HG02763 (cell line): ENCODE measurements at regions not wholly inside any gene's neighbourhood (a gene's known extent, or its start where the extent isn't known, plus 50 kb on each side); places are given as distances from the start of the nearest gene placed in this dataset.
"Not testable (repeated sequence)": the region's sequence is repeated elsewhere in the genome, so short reads cannot be mapped to it uniquely, and the experiment has no call there.

Experiments used
- ATAC-seq: cut with Tn5 transposase; IDR thresholded peaks from one replicate; pipeline ENCODE4 v1.9.1; 2021; ENCODE audit warnings: mild to moderate bottlenecking, moderate library complexity; ENCODE audit not compliant: unreplicated experiment

- no peak for ATAC-seq
These were observed 474.9 kb upstream of the TMEFF2 start for GRCh38 chr2:192669505-192670091.

- ATAC-seq, result not testable (repeated sequence)
These were observed 465.8 kb upstream of the TMEFF2 start for GRCh38 chr2:192660555-192660954.

- no peak for ATAC-seq
These were observed 462.6 kb upstream of the TMEFF2 start for GRCh38 chr2:192657362-192657761.

GRCh38 chr2:192655916-192656315 is 461.2 kb upstream of the TMEFF2 start:
- ATAC-seq, result no peak

- ATAC-seq, result no peak
These were observed 451.3 kb upstream of the TMEFF2 start for GRCh38 chr2:192645811-192646598.

GRCh38 chr2:192634557-192634956 is 439.8 kb upstream of the TMEFF2 start:
- ATAC-seq, result no peak

GRCh38 chr2:192628017-192628416 is 433.3 kb upstream of the TMEFF2 start:
- no peak for ATAC-seq

GRCh38 chr2:192615105-192615504 is 420.4 kb upstream of the TMEFF2 start:
- no peak for ATAC-seq

- no peak for ATAC-seq
These were observed 409.6 kb upstream of the TMEFF2 start for GRCh38 chr2:192604295-192604694.

- ATAC-seq, result not testable (repeated sequence)
These were observed 403.9 kb upstream of the TMEFF2 start for GRCh38 chr2:192598649-192599048.

GRCh38 chr2:192593561-192593960 is 398.8 kb upstream of the TMEFF2 start:
- ATAC-seq, result no peak

- ATAC-seq, result no peak
These were observed 396.9 kb upstream of the TMEFF2 start for GRCh38 chr2:192591617-192592016.

- ATAC-seq, result no peak
These were observed 390.7 kb upstream of the TMEFF2 start for GRCh38 chr2:192585418-192585817.

- no peak for ATAC-seq
These were observed 390.2 kb upstream of the TMEFF2 start for GRCh38 chr2:192584976-192585375.

- ATAC-seq, result no peak
These were observed 385.4 kb upstream of the TMEFF2 start for GRCh38 chr2:192579965-192580700.

GRCh38 chr2:192578780-192579179 is 384.0 kb upstream of the TMEFF2 start:
- ATAC-seq, result no peak

- ATAC-seq, result no peak
These were observed 383.0 kb upstream of the TMEFF2 start for GRCh38 chr2:192577706-192578105.

GRCh38 chr2:192574552-192574951 is 379.8 kb upstream of the TMEFF2 start:
- ATAC-seq, result no peak

- ATAC-seq, result no peak
These were observed 376.9 kb upstream of the TMEFF2 start for GRCh38 chr2:192571636-192572035.

- ATAC-seq, result no peak
These were observed 376.1 kb upstream of the TMEFF2 start for GRCh38 chr2:192570788-192571187.

GRCh38 chr2:192566863-192567262 is 372.1 kb upstream of the TMEFF2 start:
- ATAC-seq, result no peak

GRCh38 chr2:192560326-192560725 is 365.6 kb upstream of the TMEFF2 start:
- ATAC-seq, result no peak
